Stomach (tissue), 4 donors: ENCODE measurements at regions not wholly inside any gene's neighbourhood (a gene's known extent, or its start where the extent isn't known, plus 50 kb on each side); places are given as distances from the start of the nearest gene placed in this dataset.
"Not testable (repeated sequence)": the region's sequence is repeated elsewhere in the genome, so short reads cannot be mapped to it uniquely, and the experiment has no call there.

Source experiments
- POLR2A ChIP-seq, 4 donors: fragments of 450-650 bp; IDR thresholded peaks; one replicate each; pipeline ENCODE4 v1.6.1; 2016; ENCODE audit warnings: antibody characterized with exemption in 4 of 4, control low read depth in 2 of 4, mild to moderate bottlenecking in 1 of 4, moderate library complexity in 1 of 4
- TF ChIP-seq, protein P1 (sequence below), 7 experiments: fragments of 450-650 bp in 4 of 7; fragments of 200-600 bp in 3 of 7; sonication (generic) in 3 of 7; IDR thresholded peaks; one replicate each; pipeline ENCODE4 v1.5.1; 2016 to 2019; ENCODE audit warnings: antibody characterized with exemption in 7 of 7, control low read depth in 2 of 7, mild to moderate bottlenecking in 1 of 7

DNA sequence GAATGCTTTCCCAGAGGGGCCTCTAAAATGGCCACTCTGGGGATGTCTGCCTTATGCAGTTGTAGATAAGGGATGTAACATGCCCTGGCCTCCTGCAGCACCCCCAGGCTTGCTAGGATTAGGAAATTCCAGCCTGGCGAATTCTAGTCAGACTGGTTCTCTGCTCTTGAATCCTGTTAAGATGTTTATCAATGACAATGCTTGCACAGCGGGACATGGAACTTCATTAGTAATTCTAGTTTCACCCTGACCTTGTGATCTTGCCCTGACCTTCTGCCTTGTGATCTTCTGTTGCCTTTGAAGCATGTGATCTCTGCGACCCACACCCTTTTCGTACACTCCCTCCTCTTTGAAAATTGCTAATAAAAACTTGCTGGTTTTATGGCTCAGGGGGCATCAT lies 497.2 kb upstream of the PABPC4L start:
- TF ChIP-seq POLR2A (IDR thresholded peaks at IDR 0.05): not testable (repeated sequence)
- TF ChIP-seq, protein P1, sequence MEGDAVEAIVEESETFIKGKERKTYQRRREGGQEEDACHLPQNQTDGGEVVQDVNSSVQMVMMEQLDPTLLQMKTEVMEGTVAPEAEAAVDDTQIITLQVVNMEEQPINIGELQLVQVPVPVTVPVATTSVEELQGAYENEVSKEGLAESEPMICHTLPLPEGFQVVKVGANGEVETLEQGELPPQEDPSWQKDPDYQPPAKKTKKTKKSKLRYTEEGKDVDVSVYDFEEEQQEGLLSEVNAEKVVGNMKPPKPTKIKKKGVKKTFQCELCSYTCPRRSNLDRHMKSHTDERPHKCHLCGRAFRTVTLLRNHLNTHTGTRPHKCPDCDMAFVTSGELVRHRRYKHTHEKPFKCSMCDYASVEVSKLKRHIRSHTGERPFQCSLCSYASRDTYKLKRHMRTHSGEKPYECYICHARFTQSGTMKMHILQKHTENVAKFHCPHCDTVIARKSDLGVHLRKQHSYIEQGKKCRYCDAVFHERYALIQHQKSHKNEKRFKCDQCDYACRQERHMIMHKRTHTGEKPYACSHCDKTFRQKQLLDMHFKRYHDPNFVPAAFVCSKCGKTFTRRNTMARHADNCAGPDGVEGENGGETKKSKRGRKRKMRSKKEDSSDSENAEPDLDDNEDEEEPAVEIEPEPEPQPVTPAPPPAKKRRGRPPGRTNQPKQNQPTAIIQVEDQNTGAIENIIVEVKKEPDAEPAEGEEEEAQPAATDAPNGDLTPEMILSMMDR (IDR thresholded peaks at IDR 0.05): not testable (repeated sequence)
